Cerebellar cortex (tissue), 1 donor: ENCODE measurements at regions not wholly inside any gene's neighbourhood (a gene's known extent, or its start where the extent isn't known, plus 50 kb on each side); places are given as distances from the start of the nearest gene placed in this dataset.
"Not testable (repeated sequence)": the region's sequence is repeated elsewhere in the genome, so short reads cannot be mapped to it uniquely, and the experiment has no call there.

Experiments
- DNase-seq: peaks from one replicate; pipeline ENCODE4 v3.0.0-alpha.2; 2015; ENCODE audit warnings: low spot score

DNA sequence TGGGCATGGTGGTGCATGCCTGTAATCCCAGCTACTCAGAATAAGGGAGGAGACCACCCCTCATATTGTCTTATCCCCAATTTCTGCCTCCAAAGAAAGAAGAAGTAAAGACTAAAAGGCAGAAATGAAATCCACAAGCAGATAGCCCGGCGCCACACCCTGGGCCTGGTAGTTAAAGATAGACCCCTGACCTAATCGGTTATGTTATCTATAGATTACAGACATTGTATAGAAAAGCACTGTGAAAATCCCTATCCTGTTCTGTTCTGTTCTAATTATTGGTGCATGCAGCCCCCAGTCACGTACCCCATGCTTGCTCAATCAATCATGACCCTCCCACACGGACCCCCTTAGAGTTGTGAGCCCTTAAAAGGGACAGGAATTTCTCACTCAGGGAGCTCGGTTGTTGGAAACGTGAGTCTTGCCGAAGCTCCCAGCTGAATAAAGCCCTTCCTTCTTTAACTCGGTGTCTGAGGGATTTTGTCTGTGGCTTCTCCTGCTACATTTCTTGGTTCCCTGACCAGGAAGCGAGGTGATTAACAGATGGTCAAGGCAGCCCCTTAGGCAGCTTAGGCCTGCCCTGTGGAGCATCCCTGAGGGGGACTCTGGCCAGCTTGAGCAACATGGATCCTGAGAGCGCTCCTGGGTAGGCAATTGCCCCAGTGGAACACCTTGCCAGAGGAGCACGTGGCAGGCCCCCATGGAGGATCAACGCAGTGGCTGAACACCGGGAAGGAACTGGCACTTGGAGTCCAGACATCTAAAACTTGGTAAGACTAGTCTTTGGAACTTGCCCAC is 188.7 kb upstream of the NDUFV2 start:
- DNase-seq: not testable (repeated sequence)

GRCh38 chr18:8914404-8915264 is 187.9 kb upstream of the NDUFV2 start:
- DNase-seq: not testable (repeated sequence)

- not testable (repeated sequence) for DNase-seq
Measured at GRCh38 chr18:8920856-8921787, 181.4 kb upstream of the NDUFV2 start.

- no peak for DNase-seq
Measured at GRCh38 chr18:8926464-8926863, 176.0 kb upstream of the NDUFV2 start.

GRCh38 chr18:8928044-8928443 is 174.5 kb upstream of the NDUFV2 start:
- DNase-seq: no peak

- DNase-seq: no peak
Measured at GRCh38 chr18:8928847-8929780, 173.4 kb upstream of the NDUFV2 start.

GRCh38 chr18:8930990-8931616 is 171.4 kb upstream of the NDUFV2 start:
- no peak for DNase-seq

DNA sequence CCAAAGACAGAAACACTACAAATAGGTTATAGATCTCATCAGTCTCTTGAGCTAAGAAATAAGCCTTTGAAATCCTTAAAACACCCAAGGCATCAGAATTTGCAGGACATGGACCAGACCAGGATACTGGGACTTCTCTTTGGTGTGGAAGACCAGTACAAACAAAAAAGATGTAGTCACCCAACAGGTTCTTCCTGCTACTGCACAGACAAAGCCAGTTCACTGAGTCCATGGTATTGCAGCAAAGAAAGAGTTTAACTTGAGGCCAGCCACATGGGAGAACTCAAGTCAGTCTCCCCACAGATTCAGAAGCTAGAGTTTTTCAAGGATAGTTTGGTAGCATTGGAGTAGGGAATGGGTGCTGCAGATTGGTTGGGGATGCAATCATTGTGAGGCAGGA is 169.6 kb upstream of the NDUFV2 start:
- no peak for DNase-seq

GRCh38 chr18:8933714-8934284 is 168.7 kb upstream of the NDUFV2 start:
- no peak for DNase-seq

DNA sequence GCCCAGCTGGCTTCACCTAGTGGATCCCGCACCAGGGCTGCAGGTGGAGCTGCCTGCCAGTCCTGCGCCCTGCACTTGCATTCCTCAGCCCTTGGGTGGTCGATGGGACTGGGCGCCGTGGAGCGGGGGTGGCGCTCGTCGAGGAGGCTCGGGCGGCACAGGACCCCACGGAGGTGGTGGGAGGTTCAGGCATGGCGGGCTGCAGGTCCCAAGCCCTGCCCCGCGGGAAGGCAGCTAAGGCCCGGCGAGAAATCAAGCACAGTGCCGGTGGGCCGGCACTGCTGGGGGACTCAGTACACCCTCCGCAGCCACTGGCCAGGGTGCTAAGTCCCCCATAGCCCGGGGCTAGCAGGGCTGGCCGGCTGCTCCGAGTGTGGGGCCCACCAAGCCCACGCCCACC is 167.2 kb upstream of the NDUFV2 start:
- DNase-seq: not testable (repeated sequence)

- DNase-seq: no peak
Measured at GRCh38 chr18:8936619-8937018, 165.9 kb upstream of the NDUFV2 start.

DNA sequence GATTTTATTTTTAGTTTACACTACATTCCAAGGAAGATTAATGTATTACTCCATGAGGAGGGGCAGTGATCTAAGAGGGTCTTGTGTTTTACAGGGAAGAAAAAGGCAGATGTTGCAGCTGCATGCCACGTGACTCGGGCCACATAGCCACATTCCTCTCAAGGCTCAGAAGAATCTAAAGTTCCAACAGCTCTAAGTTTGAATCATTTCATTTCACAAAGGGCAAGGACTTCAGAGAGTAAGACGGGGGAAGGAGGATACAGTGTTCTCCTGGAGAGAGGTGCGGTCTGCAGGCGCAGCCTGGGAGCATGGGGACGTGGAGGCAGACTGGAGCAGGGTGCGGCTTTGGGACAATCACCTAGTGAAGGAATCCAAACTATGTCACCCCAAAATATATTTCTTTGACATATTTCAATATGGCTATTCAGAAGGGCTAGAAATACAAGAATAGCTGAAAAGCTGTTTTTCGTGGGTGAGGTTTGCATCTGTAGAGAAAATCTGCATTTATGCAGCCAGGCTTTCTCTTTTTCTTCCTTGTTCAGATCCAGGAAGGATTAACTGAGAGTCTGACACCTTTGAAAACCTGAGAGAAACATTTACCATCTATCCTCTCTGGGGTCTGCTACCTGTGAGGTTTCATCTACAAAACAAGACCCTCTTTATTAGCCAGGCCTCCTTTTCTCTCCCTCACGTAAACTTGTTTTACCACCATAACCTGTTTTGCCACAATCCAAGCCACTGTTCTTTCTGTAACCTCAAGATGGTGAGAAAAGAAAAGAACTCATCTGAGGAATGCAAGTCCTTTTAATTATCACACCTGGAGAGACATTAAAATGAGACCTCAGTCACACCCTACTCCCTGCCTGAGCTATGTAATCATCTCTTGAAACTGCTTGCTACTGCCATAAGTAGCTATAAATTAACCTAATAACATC is 165.1 kb upstream of the NDUFV2 start:
- no peak for DNase-seq

DNA sequence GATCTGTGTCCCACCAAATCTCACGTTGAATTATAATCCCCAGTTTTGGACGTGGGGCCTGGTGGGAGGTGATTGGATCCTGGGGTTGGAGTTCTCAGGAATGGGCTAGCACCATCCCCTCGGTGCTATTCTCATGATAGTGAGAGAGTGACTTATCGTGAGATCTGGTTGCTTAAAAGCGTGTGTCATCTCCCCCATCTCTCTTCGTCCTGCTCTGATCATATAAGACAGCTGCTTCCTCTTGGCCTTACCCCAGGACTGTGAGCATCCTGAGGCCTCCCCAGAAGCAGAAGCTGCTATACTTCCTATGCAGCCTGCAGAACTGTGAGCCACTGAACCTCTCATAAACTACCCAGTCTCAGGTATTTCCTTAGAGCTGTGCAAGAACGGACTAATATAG is 163.7 kb upstream of the NDUFV2 start:
- peak; percentile 46 for DNase-seq

DNA sequence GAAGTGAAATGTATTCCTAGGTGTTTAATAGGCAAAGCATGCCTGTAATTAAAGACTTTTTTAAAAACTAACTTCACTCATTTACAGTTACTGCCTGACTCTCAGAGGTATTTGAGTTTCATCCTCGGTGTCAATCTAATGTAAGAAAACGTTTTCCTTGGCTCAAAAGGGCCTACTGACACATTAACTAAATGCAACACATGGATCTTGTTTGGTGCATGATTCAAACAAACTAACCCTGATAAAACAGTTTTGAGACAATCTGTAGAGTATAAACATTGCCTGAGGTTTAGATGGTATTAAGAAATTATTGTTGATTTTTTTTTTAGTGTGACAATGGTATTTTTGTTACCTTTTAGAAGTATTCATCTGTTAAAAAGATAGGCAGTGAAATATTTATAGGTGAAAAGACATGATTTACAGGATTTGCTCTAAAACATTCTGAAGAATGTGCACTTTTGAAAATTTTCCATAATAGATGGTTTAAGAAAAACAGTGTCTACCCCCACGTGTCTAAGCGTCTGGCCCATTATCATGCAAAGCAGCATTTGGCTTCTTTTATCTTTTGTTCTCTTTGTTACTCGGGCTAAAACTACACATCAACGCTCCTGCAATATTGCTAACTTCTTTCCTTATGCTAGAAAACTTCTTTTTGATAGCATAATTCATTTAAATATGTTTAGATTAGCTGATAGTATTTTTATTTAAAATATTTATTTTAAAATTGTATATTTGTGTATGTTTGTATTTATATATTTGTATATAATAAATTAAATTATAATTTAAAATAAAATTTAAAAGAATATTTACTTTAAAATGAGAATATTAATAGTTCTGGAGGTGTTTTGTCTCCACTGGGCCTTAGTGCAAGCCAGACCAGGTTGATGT is 160.2 kb upstream of the NDUFV2 start:
- no peak for DNase-seq

- DNase-seq: no peak
Measured at GRCh38 chr18:8942909-8943545, 159.5 kb upstream of the NDUFV2 start.

DNA sequence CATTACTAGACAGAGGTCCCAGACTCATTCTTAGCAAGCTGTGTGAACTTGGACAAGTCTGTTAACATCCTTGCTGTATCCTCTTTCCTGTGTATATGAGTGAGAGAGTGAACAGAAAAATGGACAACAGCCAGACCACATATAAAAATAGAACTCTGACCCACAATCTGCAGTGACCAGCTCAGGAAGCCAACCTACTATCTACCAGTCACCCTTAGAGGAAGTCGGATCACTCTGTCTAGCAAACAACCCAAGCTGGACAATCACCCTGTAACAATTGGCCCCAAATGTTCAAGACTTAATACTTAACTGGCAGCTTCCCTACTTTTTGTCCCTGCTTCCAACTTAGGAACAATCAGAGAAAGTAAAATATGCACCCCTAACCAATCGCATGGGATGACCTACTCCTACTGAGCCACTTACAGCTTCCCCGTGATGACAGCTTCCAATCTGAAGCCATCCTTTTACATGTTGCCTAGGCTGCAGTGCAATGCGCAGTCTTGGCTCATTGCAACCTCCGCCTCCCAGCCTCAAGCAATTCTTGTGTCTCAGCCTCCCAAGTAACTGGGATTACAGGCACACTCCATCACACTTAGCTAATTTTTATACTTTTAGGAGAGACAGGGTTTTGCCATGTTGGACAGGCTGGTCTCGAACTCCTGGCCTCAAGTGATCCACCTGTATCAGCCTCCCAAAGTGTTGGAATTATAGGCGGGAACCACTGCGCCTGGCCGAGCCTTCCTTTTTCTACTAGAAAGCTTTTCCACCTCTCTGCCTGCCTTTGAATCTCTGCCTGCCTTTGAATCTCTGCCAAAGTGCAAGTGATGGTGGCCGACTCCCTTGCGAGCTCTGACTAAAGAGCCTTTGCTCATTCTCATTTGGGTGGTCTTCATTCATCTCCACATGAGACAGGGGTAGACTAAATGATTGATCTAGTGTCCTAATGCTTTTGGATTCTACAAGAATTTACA is 158.3 kb upstream of the NDUFV2 start:
- peak; percentile 55 for DNase-seq
